ENCODE measurements at regions not wholly inside any gene's neighbourhood (a gene's known extent, or its start where the extent isn't known, plus 50 kb on each side); places are given as distances from the start of the nearest gene placed in this dataset.

DNA sequence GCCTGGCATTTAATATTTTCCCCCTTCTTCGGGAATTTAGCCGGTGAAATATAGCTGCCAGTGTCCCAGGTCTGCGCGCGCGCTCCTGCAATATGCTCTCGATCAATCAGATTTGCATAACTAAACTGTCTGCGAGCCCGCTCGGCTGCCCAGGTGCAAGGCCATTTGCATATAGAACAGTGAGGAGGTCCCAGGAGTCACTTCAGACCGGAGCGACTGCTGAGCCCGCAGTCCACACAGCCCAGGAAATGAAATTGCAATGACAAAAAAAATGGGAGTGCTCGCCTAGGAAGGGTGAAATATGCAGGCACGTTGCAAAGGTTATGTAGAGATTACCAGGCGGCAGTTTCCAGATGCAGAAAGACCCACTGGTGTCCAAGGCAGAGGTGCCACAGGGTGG is 228.5 kb downstream of the VRK1 start:
- H3K9me3 ChIP-seq (ENCODE audit: control insufficient read depth, insufficient read depth, low read length), result no peaks in the 10 kb centered on the region
- H3K36me3 ChIP-seq (ENCODE audit: control insufficient read depth, insufficient read depth, low read length), result no peaks in the 10 kb centered on the region
- WGBS (ENCODE audit: insufficient coverage, insufficient read length), result no CpG with 5 or more reads among the region's 16 CpGs
- H3K4me3 ChIP-seq (ENCODE audit: low read length), result no peak overlapping the region
- H3K27me3 ChIP-seq (ENCODE audit: control insufficient read depth, insufficient read depth, low read length), result no peaks in the 10 kb centered on the region
- H3K27ac ChIP-seq (ENCODE audit: low read length), result peak overlapping the region; percentile 82
- DNase-seq (ENCODE audit: low read depth, low spot score), result no peak
- peaks cover 21% of the 10 kb centered on the region for H3K4me1 ChIP-seq (ENCODE audit: control insufficient read depth, insufficient read depth, low read length)

DNA sequence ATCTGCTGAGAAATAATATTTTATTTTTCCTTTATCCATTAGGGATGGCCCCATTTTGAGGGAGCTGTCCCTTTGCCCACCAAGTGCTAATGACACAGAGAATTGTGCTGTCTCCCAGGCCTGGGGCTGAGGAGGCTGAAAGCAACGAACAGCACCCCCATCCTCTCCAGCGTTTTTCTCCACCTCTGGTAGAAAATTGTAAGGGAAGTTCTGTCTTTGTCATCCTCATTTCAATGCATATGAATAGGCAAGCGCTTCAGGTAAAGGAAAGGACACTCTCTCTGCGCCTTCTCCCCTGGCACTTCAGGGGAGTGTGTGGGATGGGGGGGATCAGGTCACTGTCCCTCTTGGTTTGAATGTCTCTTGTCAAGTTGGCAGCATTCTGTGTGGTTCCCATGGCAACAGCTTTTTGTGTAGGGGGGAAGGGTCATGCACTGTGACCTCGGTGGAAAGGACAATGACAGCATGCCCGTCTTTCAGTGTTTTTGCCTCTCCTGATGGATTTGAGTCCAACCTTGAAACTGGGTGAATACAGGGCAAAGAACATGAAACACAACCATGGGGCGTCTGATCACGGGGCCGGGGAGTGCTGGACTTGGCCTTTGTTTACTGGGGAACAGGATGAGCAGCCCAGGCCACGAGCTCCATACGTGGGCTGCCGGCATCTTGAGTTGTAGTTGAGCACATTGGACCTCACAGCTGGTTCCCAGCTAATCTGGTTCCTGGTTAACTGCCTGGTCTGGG is 230.2 kb downstream of the VRK1 start:
- H3K27me3 ChIP-seq (ENCODE audit: control insufficient read depth, insufficient read depth, low read length), result peaks cover 1% of the 10 kb centered on the region; the same call in 1 of the 2 replicates
- peaks cover 20% of the 10 kb centered on the region for H3K4me1 ChIP-seq (ENCODE audit: control insufficient read depth, insufficient read depth, low read length)
- no peak for DNase-seq (ENCODE audit: low read depth, low spot score)
- H3K36me3 ChIP-seq (ENCODE audit: control insufficient read depth, insufficient read depth, low read length), result no peaks in the 10 kb centered on the region
- H3K4me3 ChIP-seq (ENCODE audit: low read length), result no peak overlapping the region
- H3K27ac ChIP-seq (ENCODE audit: low read length), result no peak overlapping the region
- no peaks in the 10 kb centered on the region for H3K9me3 ChIP-seq (ENCODE audit: control insufficient read depth, insufficient read depth, low read length)
- whole genome bisulfite sequencing (ENCODE audit: insufficient coverage, insufficient read length), result no CpG with 5 or more reads among the region's 12 CpGs

DNA sequence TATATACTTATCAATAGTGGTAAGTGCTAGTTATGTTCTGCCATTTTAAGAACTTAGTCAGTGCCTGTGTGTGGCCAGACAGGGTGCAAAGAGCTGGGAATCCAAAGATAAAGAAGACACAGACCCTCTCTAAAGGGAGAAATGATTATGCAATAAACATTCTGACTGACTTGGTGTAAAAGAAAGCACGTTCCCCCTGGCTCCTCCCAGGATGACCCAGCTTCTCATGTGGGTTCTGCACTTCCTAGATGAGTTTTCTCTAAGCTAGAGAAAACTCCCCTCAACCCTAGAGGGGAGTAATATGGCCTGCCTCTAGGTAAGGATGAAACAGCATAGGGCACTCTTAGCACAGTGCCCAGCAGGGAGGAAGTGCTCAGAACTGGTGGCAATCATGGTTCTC is 231.2 kb downstream of the VRK1 start:
- DNase-seq (ENCODE audit: low read depth, low spot score), result no peak
- WGBS (ENCODE audit: insufficient coverage, insufficient read length), result no CpG with 5 or more reads among the region's 1 CpG
- H3K27ac ChIP-seq (ENCODE audit: low read length), result no peak overlapping the region
- no peak overlapping the region for H3K4me3 ChIP-seq (ENCODE audit: low read length)
- no peaks in the 10 kb centered on the region for H3K9me3 ChIP-seq (ENCODE audit: control insufficient read depth, insufficient read depth, low read length)
- H3K27me3 ChIP-seq (ENCODE audit: control insufficient read depth, insufficient read depth, low read length), result peaks cover 6% of the 10 kb centered on the region; the same call in 1 of the 2 replicates
- H3K36me3 ChIP-seq (ENCODE audit: control insufficient read depth, insufficient read depth, low read length), result no peaks in the 10 kb centered on the region; the same call in 1 of the 2 replicates
- H3K4me1 ChIP-seq (ENCODE audit: control insufficient read depth, insufficient read depth, low read length), result peaks cover 24% of the 10 kb centered on the region

DNA sequence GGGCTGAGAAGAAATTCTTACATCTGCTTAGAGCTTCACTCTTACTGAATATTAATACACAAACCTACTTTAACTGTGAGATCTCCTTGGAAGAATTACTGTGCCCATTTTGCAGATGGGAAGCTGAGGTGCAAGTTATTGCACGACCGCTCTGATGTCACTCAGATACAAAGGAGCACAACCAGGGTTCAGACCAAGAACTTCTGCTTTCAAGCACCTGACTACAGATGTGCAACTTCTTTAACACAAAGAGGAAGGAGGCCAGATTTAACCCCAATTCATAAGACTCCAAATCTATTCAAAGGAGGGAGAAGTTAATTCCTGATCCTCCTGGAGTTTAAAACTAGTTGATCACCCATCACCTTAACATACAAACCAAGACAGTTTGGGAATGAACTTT is 232.6 kb downstream of the VRK1 start:
- Histone ChIP-seq H3K36me3 (ENCODE audit: control insufficient read depth, insufficient read depth, low read length) (no peaks in the 10 kb centered on the region; the same call in 1 of the 2 replicates), H3K9me3 (ENCODE audit: control insufficient read depth, insufficient read depth, low read length) (no peaks in the 10 kb centered on the region), H3K4me3 (ENCODE audit: low read length) (no peak overlapping the region), H3K4me1 (ENCODE audit: control insufficient read depth, insufficient read depth, low read length) (peaks cover 24% of the 10 kb centered on the region), H3K27ac (ENCODE audit: low read length) (no peak overlapping the region), H3K27me3 (ENCODE audit: control insufficient read depth, insufficient read depth, low read length) (peaks cover 9% of the 10 kb centered on the region; the same call in 1 of the 2 replicates)
- no CpG with 5 or more reads among the region's 2 CpGs for WGBS (ENCODE audit: insufficient coverage, insufficient read length)
- DNase-seq (ENCODE audit: low read depth, low spot score), result no peak

DNA sequence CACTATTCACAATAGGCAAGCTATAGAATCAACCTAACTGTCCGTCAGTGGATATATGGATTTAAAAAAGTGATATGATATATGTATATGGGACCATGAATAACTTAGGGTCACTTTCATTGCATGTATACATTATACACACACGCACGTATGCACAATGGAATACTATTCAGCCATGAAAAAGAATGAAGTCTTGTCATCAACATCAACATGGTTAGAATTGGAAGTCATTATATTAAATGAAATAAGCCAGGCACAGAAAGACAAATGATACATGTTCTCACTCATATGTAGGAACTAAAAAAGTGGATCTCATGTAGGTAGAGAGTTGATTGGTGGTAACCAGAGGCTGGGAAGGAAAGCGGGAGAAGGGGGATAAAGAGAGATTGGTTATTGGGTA is 234.3 kb downstream of the VRK1 start:
- WGBS (ENCODE audit: insufficient coverage, insufficient read length), result 100% methylated on average over 1 of the region's 4 CpGs
- H3K27ac ChIP-seq (ENCODE audit: low read length), result no peak overlapping the region

DNA sequence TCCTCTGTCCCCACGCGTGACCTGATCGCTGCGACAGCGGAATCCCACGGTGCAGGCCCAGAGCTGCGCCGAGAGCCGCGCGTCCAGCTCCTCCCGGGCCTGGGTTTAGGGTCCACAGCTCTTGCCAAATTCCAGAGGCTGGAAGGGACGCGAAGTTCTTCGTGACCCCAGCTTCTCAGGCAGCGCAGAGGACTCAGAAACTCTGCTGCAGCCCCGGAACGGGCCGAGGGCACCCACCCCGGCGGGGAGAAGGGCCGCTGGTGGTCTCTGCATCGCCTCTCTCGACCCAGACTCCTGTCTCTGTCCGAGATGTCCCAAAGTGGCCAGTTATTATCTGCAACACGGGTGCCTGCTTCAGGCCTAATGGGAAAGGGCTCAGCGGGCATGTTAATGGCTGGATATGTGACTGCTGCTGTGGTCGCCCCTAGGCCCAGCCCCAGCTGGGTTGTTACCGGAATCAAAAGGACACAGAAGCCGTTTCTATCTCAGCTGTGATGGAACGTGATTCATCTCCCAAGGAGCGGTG is 236.4 kb downstream of the VRK1 start:
- Histone ChIP-seq H3K4me3 (ENCODE audit: low read length) (peak overlapping the region; percentile 36; the same call in 1 of the 2 replicates), H3K27me3 (ENCODE audit: control insufficient read depth, insufficient read depth, low read length) (peaks cover 9% of the 10 kb centered on the region; the same call in 1 of the 2 replicates), H3K27ac (ENCODE audit: low read length) (no peak overlapping the region), H3K36me3 (ENCODE audit: control insufficient read depth, insufficient read depth, low read length) (no peaks in the 10 kb centered on the region; the same call in 1 of the 2 replicates), H3K4me1 (ENCODE audit: control insufficient read depth, insufficient read depth, low read length) (peaks cover 10% of the 10 kb centered on the region), H3K9me3 (ENCODE audit: control insufficient read depth, insufficient read depth, low read length) (no peaks in the 10 kb centered on the region; the same call in 1 of the 2 replicates)
- DNase-seq (ENCODE audit: low read depth, low spot score), result no peak
- no CpG with 5 or more reads among the region's 32 CpGs for WGBS (ENCODE audit: insufficient coverage, insufficient read length)

More for the DNA sequence above, 234.3 kb downstream of the VRK1 start:
- DNase-seq (ENCODE audit: low read depth, low spot score), result no peak
- Histone ChIP-seq H3K36me3 (ENCODE audit: control insufficient read depth, insufficient read depth, low read length) (no peaks in the 10 kb centered on the region; the same call in 1 of the 2 replicates), H3K9me3 (ENCODE audit: control insufficient read depth, insufficient read depth, low read length) (no peaks in the 10 kb centered on the region; the same call in 1 of the 2 replicates), H3K27me3 (ENCODE audit: control insufficient read depth, insufficient read depth, low read length) (peaks cover 9% of the 10 kb centered on the region; the same call in 1 of the 2 replicates), H3K4me1 (ENCODE audit: control insufficient read depth, insufficient read depth, low read length) (peaks cover 22% of the 10 kb centered on the region), H3K4me3 (ENCODE audit: low read length) (no peak overlapping the region)

DNA sequence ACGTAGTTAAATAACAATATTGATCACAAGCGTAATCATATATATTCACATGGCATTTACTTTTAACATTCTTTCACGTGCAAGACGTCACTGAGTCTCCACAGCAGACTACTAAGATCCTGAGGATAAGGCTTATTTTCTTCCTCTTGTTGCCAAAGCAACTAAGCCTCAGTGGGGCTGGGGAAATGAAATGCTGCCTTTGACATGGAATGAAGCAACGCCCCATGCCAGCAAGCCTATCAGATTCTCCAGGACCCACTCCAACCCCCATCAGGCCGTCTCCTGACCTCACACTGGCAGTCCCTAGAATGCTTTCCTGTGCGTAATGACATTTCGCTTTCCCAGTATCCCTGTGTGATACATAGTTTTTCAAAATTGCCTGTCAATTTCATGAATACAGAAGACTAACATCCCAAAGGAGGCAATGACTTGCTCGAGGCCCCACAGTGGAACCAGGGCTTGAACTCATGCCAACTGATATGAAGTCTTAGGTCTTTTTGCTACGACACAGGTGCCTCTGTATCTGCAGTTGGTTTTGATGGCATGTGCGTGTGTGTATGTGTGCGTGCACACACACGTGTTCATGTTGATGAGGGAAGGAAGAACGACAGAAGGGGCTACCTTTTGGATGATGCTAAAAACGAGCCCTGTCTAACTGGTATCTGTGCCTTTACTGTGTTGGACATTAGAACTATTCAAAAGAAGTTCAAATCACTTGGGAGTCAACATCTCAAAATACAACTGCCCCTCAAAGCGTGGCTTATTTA is 239.1 kb downstream of the VRK1 start:
- no CpG with 5 or more reads among the region's 16 CpGs for WGBS (ENCODE audit: insufficient coverage, insufficient read length)
- Histone ChIP-seq H3K27ac (ENCODE audit: low read length) (no peak overlapping the region), H3K27me3 (ENCODE audit: control insufficient read depth, insufficient read depth, low read length) (peaks cover 9% of the 10 kb centered on the region; the same call in 1 of the 2 replicates), H3K4me1 (ENCODE audit: control insufficient read depth, insufficient read depth, low read length) (peaks cover 10% of the 10 kb centered on the region), H3K36me3 (ENCODE audit: control insufficient read depth, insufficient read depth, low read length) (no peaks in the 10 kb centered on the region; the same call in 1 of the 2 replicates), H3K9me3 (ENCODE audit: control insufficient read depth, insufficient read depth, low read length) (no peaks in the 10 kb centered on the region; the same call in 1 of the 2 replicates), H3K4me3 (ENCODE audit: low read length) (no peak overlapping the region)
- DNase-seq (ENCODE audit: low read depth, low spot score), result no peak

DNA sequence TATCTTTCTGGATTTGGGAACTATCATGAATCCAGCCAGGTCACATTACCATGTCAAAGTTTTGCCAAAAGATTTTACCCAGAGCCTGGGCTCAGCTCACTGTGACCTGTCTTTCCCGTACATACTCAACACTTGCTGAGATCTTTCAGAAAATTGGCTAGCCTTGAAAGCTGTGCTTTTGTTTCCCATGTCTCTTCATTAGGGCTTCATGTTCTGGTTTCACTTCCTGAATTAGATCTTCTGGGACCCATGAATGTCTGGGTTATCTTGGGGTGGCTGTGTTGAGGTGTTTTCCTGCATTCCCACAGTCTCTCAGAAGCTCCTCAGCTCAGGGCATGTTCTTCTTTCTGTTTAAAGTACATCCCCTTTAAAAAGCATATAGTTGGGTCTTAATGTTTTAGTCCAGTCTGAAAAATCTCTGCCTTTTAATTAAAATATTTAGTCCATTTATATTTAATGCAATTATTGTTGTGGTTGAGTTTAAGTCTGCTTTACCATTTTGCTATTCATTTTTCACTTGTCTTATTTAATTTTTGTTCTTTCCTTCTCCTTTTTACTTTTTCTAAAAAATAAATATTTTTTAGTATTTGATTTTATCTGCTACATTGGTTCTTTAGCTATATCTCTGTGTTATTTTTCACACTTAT is 242.7 kb downstream of the VRK1 start:
- DNase-seq (ENCODE audit: low read depth, low spot score), result no peak
- no peaks in the 10 kb centered on the region for H3K27me3 ChIP-seq (ENCODE audit: control insufficient read depth, insufficient read depth, low read length)
- H3K9me3 ChIP-seq (ENCODE audit: control insufficient read depth, insufficient read depth, low read length), result no peaks in the 10 kb centered on the region; the same call in 1 of the 2 replicates
- no peaks in the 10 kb centered on the region for H3K36me3 ChIP-seq (ENCODE audit: control insufficient read depth, insufficient read depth, low read length)
- H3K27ac ChIP-seq (ENCODE audit: low read length), result no peak overlapping the region
- peaks cover 3% of the 10 kb centered on the region for H3K4me1 ChIP-seq (ENCODE audit: control insufficient read depth, insufficient read depth, low read length)
- WGBS (ENCODE audit: insufficient coverage, insufficient read length), result no CpG with 5 or more reads among the region's 1 CpG
- H3K4me3 ChIP-seq (ENCODE audit: low read length), result no peak overlapping the region

DNA sequence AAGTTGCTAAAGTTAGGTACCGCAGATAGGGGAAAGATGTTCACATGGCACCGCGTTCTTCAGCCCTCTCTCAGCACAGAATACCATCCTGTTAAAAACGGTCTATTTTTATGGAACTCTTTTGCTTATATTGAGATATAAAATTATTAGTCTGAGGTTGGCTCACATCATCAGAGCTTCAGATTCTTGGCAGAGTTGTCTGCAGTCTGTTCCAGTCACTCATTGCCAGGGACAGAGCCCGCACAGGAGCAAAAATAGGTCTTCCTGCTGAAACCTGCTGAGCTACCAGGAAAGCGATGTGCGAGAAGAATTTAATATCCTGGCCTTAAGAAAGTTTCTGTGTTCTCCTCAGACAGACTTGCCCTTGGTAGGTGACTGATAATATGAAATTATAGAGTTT is 249.8 kb downstream of the VRK1 start:
- H3K9me3 ChIP-seq (ENCODE audit: control insufficient read depth, insufficient read depth, low read length), result no peaks in the 10 kb centered on the region
- H3K27me3 ChIP-seq (ENCODE audit: control insufficient read depth, insufficient read depth, low read length), result no peaks in the 10 kb centered on the region
- H3K27ac ChIP-seq (ENCODE audit: low read length), result no peak overlapping the region
- H3K4me3 ChIP-seq (ENCODE audit: low read length), result no peak overlapping the region
- no CpG with 5 or more reads among the region's 7 CpGs for WGBS (ENCODE audit: insufficient coverage, insufficient read length)
- no peaks in the 10 kb centered on the region for H3K36me3 ChIP-seq (ENCODE audit: control insufficient read depth, insufficient read depth, low read length)
- H3K4me1 ChIP-seq (ENCODE audit: control insufficient read depth, insufficient read depth, low read length), result no peaks in the 10 kb centered on the region
- no peak for DNase-seq (ENCODE audit: low read depth, low spot score)

DNA sequence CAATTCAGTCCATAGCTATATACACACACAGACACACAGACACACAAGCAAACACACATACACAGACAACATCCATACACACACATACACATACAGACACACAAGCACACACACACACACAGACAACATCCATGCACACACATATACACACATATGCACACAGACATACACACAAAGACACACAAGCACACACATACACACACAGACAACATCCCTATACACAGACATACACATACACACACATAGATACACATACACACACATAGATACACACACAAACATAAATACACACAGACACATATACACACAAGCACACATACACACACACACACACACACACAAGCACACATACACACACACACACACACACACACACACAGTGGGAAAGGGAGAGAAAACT is 254.8 kb downstream of the VRK1 start:
- H3K9me3 ChIP-seq (ENCODE audit: control insufficient read depth, insufficient read depth, low read length), result no peaks in the 10 kb centered on the region
- no peaks in the 10 kb centered on the region for H3K36me3 ChIP-seq (ENCODE audit: control insufficient read depth, insufficient read depth, low read length)
- no peaks in the 10 kb centered on the region for H3K27me3 ChIP-seq (ENCODE audit: control insufficient read depth, insufficient read depth, low read length)
- no peaks in the 10 kb centered on the region for H3K4me1 ChIP-seq (ENCODE audit: control insufficient read depth, insufficient read depth, low read length)
- no peak for DNase-seq (ENCODE audit: low read depth, low spot score)
- H3K4me3 ChIP-seq (ENCODE audit: low read length), result no peak overlapping the region
- H3K27ac ChIP-seq (ENCODE audit: low read length), result no peak overlapping the region
